ENCODE measurements at regions not wholly inside any gene's neighbourhood (a gene's known extent, or its start where the extent isn't known, plus 50 kb on each side); places are given as distances from the start of the nearest gene placed in this dataset.

GRCh38 chr4:133440404-133440803 lies 291.3 kb downstream of the PCDH10 start:
- Histone ChIP-seq H3F3A (ENCODE audit: low read length, unreplicated experiment) (no peaks in the 10 kb centered on the region), H4K20me1 (ENCODE audit: low read length) (no peaks in the 10 kb centered on the region), H3K9ac (ENCODE audit: low read length) (no peak overlapping the region), H3K79me2 (ENCODE audit: low read length) (no peaks in the 10 kb centered on the region), H2AFZ (ENCODE audit: low read length) (no peak overlapping the region), H3K27ac (ENCODE audit: low read length) (no peak overlapping the region), H3K36me3 (ENCODE audit: low read depth, low read length) (no peaks in the 10 kb centered on the region), H3K4me3 (ENCODE audit: low read length) (no peak overlapping the region), H3K4me2 (ENCODE audit: low read length) (no peak overlapping the region), H3K4me1 (ENCODE audit: insufficient read depth, low read length) (no peaks in the 10 kb centered on the region), H3K9me2 (replicated peaks; ENCODE audit: low read length) (no peaks in the 10 kb centered on the region), H3K27me3 (ENCODE audit: low read length) (no peaks in the 10 kb centered on the region), H3K9me3 (ENCODE audit: low read length) (no peaks in the 10 kb centered on the region)
- intact Hi-C loops (cut with micrococcal nuclease): no loop called here
- no TSS peak for BruUV-seq (replicated peaks)
- TF ChIP-seq CTCF (conservative IDR thresholded peaks at IDR 0.05; ENCODE audit: low read depth, low read length): no peak
- no peak for TF ChIP-seq EZH2phosphoT487 (IDR thresholded peaks at IDR 0.05; ENCODE audit: borderline replicate concordance, low read length)
- TF ChIP-seq EZH2 (IDR thresholded peaks at IDR 0.05; ENCODE audit: low read length, unreplicated experiment): no peak
- no peak for DNase-seq
- no peak for ATAC-seq
- POLR2A ChIA-PET (ENCODE audit: unreplicated experiment): no interaction called here
- CTCF ChIA-PET: no interaction called here

- no peak overlapping the region for H3K9ac ChIP-seq (ENCODE audit: low read length)
- H2AFZ ChIP-seq (ENCODE audit: low read length): no peak overlapping the region
- H3K9me2 ChIP-seq (replicated peaks; ENCODE audit: low read length): no peaks in the 10 kb centered on the region
- no peaks in the 10 kb centered on the region for H3F3A ChIP-seq (ENCODE audit: low read length, unreplicated experiment)
- H3K4me3 ChIP-seq (ENCODE audit: low read length): no peak overlapping the region
- no peaks in the 10 kb centered on the region for H3K79me2 ChIP-seq (ENCODE audit: low read length)
- CTCF ChIA-PET: no interaction called here
- no peaks in the 10 kb centered on the region for H3K9me3 ChIP-seq (ENCODE audit: low read length)
- POLR2A ChIA-PET (ENCODE audit: unreplicated experiment): no interaction called here
- H3K36me3 ChIP-seq (ENCODE audit: low read depth, low read length): no peaks in the 10 kb centered on the region
- H3K27ac ChIP-seq (ENCODE audit: low read length): no peak overlapping the region
- intact Hi-C loops (cut with micrococcal nuclease): no loop called here
- H4K20me1 ChIP-seq (ENCODE audit: low read length): no peaks in the 10 kb centered on the region
- BruUV-seq (replicated peaks): no TSS peak
- no peaks in the 10 kb centered on the region for H3K27me3 ChIP-seq (ENCODE audit: low read length)
- H3K4me2 ChIP-seq (ENCODE audit: low read length): no peak overlapping the region
- ATAC-seq (no peak), DNase-seq (no peak)
- TF ChIP-seq CTCF (conservative IDR thresholded peaks at IDR 0.05; ENCODE audit: low read depth, low read length): no peak
- no peak for TF ChIP-seq EZH2phosphoT487 (IDR thresholded peaks at IDR 0.05; ENCODE audit: borderline replicate concordance, low read length)
- TF ChIP-seq EZH2 (IDR thresholded peaks at IDR 0.05; ENCODE audit: low read length, unreplicated experiment): no peak
- H3K4me1 ChIP-seq (ENCODE audit: insufficient read depth, low read length): no peaks in the 10 kb centered on the region
These were observed 290.7 kb downstream of the PCDH10 start for GRCh38 chr4:133439830-133440229.

GRCh38 chr4:133424605-133425004 lies 275.5 kb downstream of the PCDH10 start:
- CTCF ChIA-PET: no interaction called here
- Histone ChIP-seq H3K4me2 (ENCODE audit: low read length) (no peak overlapping the region), H3K4me1 (ENCODE audit: insufficient read depth, low read length) (no peaks in the 10 kb centered on the region), H2AFZ (ENCODE audit: low read length) (no peak overlapping the region), H3K79me2 (ENCODE audit: low read length) (no peaks in the 10 kb centered on the region), H3K27ac (ENCODE audit: low read length) (no peak overlapping the region), H3K27me3 (ENCODE audit: low read length) (no peaks in the 10 kb centered on the region), H4K20me1 (ENCODE audit: low read length) (no peaks in the 10 kb centered on the region), H3K36me3 (ENCODE audit: low read depth, low read length) (no peaks in the 10 kb centered on the region), H3F3A (ENCODE audit: low read length, unreplicated experiment) (no peaks in the 10 kb centered on the region), H3K9me2 (replicated peaks; ENCODE audit: low read length) (no peaks in the 10 kb centered on the region), H3K4me3 (ENCODE audit: low read length) (no peak overlapping the region), H3K9me3 (ENCODE audit: low read length) (no peaks in the 10 kb centered on the region), H3K9ac (ENCODE audit: low read length) (no peak overlapping the region)
- ATAC-seq (no peak), DNase-seq (no peak)
- BruUV-seq (replicated peaks): no TSS peak
- POLR2A ChIA-PET (ENCODE audit: unreplicated experiment): no interaction called here
- intact Hi-C loops (cut with micrococcal nuclease): no loop called here
- TF ChIP-seq EZH2phosphoT487 (IDR thresholded peaks at IDR 0.05; ENCODE audit: borderline replicate concordance, low read length) (no peak), EZH2 (IDR thresholded peaks at IDR 0.05; ENCODE audit: low read length, unreplicated experiment) (no peak), CTCF (conservative IDR thresholded peaks at IDR 0.05; ENCODE audit: low read depth, low read length) (no peak)

Data from PC-3 (cell line).